GM20000 (cell line): ENCODE measurements at regions not wholly inside any gene's neighbourhood (a gene's known extent, or its start where the extent isn't known, plus 50 kb on each side); places are given as distances from the start of the nearest gene placed in this dataset.

Experiments
- DNase-seq: peaks from one replicate; pipeline ENCODE4 v3.0.0; 2012; ENCODE audit warnings: low spot score
- TF ChIP-seq, protein P1 (sequence below): IDR thresholded peaks from 2 replicates; pipeline ENCODE4 v1.5.1; 2012; ENCODE audit warnings: mild to moderate bottlenecking, control low read depth; ENCODE audit errors: extremely low read depth, missing control alignments

DNA sequence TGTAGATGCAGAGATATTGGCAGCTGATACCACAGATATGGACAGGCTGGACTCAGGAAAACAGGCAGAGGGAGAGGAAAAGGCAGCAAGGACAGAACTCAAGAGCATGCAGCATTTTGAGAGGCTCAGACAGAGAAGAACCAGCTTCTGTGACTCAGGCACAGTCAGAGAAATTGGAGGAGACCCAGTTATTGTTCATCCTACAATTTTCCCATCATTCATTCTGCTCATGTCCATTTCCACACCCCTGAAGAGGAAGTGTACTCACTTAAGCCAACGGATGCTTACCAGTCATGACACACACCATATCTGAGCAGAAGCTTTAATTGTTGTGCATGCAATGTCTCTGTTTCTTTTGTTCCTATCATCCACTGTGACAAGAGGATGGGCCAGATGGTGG is 359.8 kb upstream of the HTR2A start:
- TF ChIP-seq, protein P1, sequence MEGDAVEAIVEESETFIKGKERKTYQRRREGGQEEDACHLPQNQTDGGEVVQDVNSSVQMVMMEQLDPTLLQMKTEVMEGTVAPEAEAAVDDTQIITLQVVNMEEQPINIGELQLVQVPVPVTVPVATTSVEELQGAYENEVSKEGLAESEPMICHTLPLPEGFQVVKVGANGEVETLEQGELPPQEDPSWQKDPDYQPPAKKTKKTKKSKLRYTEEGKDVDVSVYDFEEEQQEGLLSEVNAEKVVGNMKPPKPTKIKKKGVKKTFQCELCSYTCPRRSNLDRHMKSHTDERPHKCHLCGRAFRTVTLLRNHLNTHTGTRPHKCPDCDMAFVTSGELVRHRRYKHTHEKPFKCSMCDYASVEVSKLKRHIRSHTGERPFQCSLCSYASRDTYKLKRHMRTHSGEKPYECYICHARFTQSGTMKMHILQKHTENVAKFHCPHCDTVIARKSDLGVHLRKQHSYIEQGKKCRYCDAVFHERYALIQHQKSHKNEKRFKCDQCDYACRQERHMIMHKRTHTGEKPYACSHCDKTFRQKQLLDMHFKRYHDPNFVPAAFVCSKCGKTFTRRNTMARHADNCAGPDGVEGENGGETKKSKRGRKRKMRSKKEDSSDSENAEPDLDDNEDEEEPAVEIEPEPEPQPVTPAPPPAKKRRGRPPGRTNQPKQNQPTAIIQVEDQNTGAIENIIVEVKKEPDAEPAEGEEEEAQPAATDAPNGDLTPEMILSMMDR: no peak
- no peak for DNase-seq

- TF ChIP-seq, protein P1: no peak
- DNase-seq: no peak
Observed at GRCh38 chr13:47252627-47253026, 355.8 kb upstream of the HTR2A start.

- TF ChIP-seq, protein P1: no peak
- no peak for DNase-seq
Observed at GRCh38 chr13:47251771-47252170, 354.9 kb upstream of the HTR2A start.

DNA sequence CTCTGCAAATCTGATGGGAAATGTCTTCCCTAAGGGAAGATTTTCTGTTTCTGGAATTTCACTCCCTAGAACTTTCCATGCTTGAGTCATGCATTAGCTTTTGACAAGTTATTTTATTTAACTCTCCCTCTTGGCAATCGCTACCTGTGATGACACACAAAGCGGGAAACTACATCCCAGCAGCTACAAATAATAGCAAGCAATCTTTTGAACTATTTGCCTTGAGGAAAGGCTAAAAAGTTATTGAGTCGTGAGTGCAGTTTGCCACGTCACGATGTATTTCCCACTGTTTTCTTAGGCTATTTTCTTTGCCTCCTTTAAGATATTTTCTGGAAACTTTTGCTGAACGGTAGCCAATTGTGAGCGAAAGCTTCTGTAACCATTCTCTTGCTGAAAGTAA is 353.3 kb upstream of the HTR2A start:
- no peak for DNase-seq
- TF ChIP-seq, protein P1: no peak

DNA sequence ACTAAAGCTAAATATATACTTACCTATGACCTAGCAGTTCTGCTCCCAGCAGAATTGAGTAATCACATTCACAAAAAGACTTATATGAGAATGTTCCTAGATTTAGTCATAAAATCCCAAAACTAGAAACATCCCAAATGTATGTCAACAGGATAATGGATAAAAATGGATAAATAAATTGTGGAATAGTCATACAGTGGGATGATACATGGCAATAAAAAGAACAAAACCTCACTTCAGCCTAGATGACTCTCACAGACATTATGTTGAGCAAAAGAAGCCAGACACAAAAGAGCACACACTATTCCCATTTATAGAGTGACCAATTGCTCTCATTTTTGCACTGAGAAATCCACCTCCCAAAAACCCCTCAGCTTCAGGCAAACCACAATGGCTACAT is 352.4 kb upstream of the HTR2A start:
- DNase-seq: no peak
- TF ChIP-seq, protein P1: no peak

DNA sequence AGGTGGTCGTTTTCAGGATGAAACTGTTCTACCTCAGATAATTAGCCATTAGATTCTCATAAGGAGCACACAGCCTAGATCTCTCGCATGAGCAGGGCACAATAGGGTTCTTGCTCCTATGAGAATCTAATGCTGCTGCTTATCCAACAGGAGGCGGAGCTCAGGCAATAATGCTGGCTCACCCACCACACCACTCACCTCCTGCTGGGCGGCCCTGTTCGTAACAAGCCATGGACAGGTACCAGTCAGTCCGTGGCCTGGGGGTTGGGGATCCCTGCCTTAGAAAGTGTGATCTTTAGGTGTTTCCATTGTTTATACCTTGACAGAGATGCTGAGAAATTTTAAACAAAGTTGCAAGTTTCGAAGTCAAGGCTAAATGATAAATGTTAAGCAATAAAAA is 344.6 kb upstream of the HTR2A start:
- TF ChIP-seq, protein P1: no peak
- DNase-seq: no peak

DNA sequence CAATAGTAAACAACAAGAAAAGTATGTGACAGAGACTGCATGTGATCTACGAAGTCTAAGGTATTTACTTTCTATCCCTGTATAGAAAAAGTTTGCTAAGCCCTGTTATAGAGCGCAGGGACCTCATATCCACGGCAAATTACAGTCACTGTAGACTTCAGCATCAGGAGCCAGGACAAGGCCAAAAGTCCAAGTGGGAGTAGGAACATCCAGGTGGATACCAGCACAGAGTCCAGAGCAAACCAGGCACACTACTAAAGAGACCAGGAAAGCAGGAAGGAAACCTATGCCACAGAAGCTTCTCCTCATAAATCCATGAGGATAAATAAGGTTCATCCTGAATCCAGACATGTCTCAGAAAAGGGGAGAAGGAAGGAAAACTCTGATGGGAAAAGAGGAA is 342.2 kb upstream of the HTR2A start:
- TF ChIP-seq, protein P1: no peak
- DNase-seq: no peak
